K562 (cell line): ENCODE measurements at regions not wholly inside any gene's neighbourhood (a gene's known extent, or its start where the extent isn't known, plus 50 kb on each side); places are given as distances from the start of the nearest gene placed in this dataset.

ENCODE experiments used
- ATAC-seq: fragments of 200-7000 bp; cut with Tn5 transposase; 3 replicates; pipeline ENCODE4 v1.9.1; 2020; ENCODE audit warnings: moderate library complexity
- BruUV-seq: library from RNA; stranded (reverse); fragments of 400-500 nt; replicated peaks from 2 replicates; lab custom pipeline; 2021; lab: Mats Ljungman, UMichigan
- CTCF ChIA-PET: fragments of 300-600 bp; formaldehyde crosslinking; extraction: SDS; loops from one replicate; lab custom pipeline; 2021; ENCODE audit warnings: low intra/inter-chr PET ratio; lab: Yijun Ruan, JAX
- POLR2A ChIA-PET: fragments of 300-600, 350-650 bp; sonication (Branson Sonifier 250); formaldehyde crosslinking; extraction: SDS; loops from one replicate; lab custom pipeline; 2021; ENCODE audit warnings: antibody characterized with exemption, inconsistent platforms; lab: Yijun Ruan, JAX
- DNase-seq, 4 experiments: peaks; one replicate each; pipeline versions ENCODE4 v3.0.0 to v3.0.0-alpha.2; 2011 to 2018; ENCODE audit warnings: low spot score in 3 of 4, mixed read lengths in 3 of 4; ENCODE audit errors: extremely low read depth in 1 of 4
- FAIRE-seq: peaks from 2 replicates; lab custom pipeline; 2011; peaks lifted over from hg19 to GRCh38; lab: Jason Lieb, UNC
- H2AFZ ChIP-seq: 2 replicates; pipeline ENCODE4 v1.6.0; 2011; ENCODE audit warnings: low read depth, low read length, control low read depth, inconsistent platforms
- H3K27ac ChIP-seq: fragments of 200-600 bp; 3 replicates; pipeline ENCODE4 v1.8.0; 2011; ENCODE audit warnings: low read depth, mild to moderate bottlenecking, control low read depth, inconsistent platforms, low read length, moderate library complexity, mixed read lengths; ENCODE audit errors: extremely low read depth
- H3K27me3 ChIP-seq, 2 experiments: fragments of 300-600 bp in 1 of 2; 2 replicates in 1 of 2; 3 replicates in 1 of 2; pipeline versions ENCODE4 v1.6.0 to v1.8.0; 2011; ENCODE audit warnings: inconsistent platforms in 2 of 2, low read length in 2 of 2, mild to moderate bottlenecking in 1 of 2, mixed read lengths in 1 of 2, moderate library complexity in 1 of 2; ENCODE audit not compliant: control insufficient read depth in 2 of 2, insufficient read depth in 2 of 2
- H3K36me3 ChIP-seq: fragments of 300-600 bp; 3 replicates; pipeline ENCODE4 v1.8.0; 2011; ENCODE audit warnings: mild to moderate bottlenecking, low read length, inconsistent platforms; ENCODE audit not compliant: control insufficient read depth, insufficient read depth
- H3K4me1 ChIP-seq, 2 experiments: fragments of 200-600 bp in 1 of 2; replicated peaks in 1 of 2; 2 replicates in 1 of 2; 3 replicates in 1 of 2; pipeline versions ENCODE4 v1.5.1 to v1.8.0; 2011; ENCODE audit warnings: inconsistent platforms in 2 of 2, low read length in 2 of 2, mild to moderate bottlenecking in 1 of 2, mixed read lengths in 1 of 2, moderate library complexity in 1 of 2; ENCODE audit not compliant: control insufficient read depth in 2 of 2, insufficient read depth in 2 of 2
- H3K4me2 ChIP-seq: 2 replicates; pipeline ENCODE4 v1.6.1; 2011; ENCODE audit warnings: low read length, control low read depth, inconsistent platforms, mixed read lengths; ENCODE audit not compliant: insufficient read depth
- H3K4me3 ChIP-seq: fragments of 200-600 bp; sonication (generic), shearing (Covaris generic); 2 replicates; pipeline ENCODE4 v1.5.1; 2016; ENCODE audit warnings: control low read depth, inconsistent platforms
- H3K79me2 ChIP-seq: fragments of 200-600 bp; 3 replicates; pipeline ENCODE4 v1.8.0; 2011; ENCODE audit warnings: low read length, inconsistent platforms; ENCODE audit not compliant: control insufficient read depth, insufficient read depth
- H3K9ac ChIP-seq, 2 experiments: 2 replicates each; pipeline versions ENCODE4 v1.6.0 to v1.6.1; 2011; ENCODE audit warnings: low read depth in 2 of 2, low read length in 2 of 2, control low read depth in 1 of 2, inconsistent platforms in 1 of 2, mild to moderate bottlenecking in 1 of 2, mixed read lengths in 1 of 2; ENCODE audit not compliant: insufficient read depth in 1 of 2
- H3K9me1 ChIP-seq: one replicate; pipeline ENCODE4 v1.6.0; 2011; ENCODE audit warnings: inconsistent platforms, mild to moderate bottlenecking, low read length, moderate library complexity; ENCODE audit not compliant: control insufficient read depth, insufficient read depth
- H3K9me3 ChIP-seq: replicated peaks from 2 replicates; pipeline ENCODE4 v1.5.1; 2011; ENCODE audit warnings: low read depth, low read length, inconsistent platforms; ENCODE audit not compliant: control insufficient read depth, insufficient read depth
- H4K20me1 ChIP-seq: replicated peaks from 2 replicates; pipeline ENCODE4 v1.6.1; 2011; ENCODE audit warnings: low read length, inconsistent platforms, mixed read lengths; ENCODE audit not compliant: control insufficient read depth, insufficient read depth
- FOXA3 ChIP-seq, 2 experiments: fragments of 450-650 bp in 1 of 2; sonication (generic) in 1 of 2; formaldehyde crosslinking; IDR thresholded peaks in 1 of 2; conservative IDR thresholded peaks in 1 of 2; 2 replicates each; pipeline versions ENCODE4 v1.4.0 to v1.8.0; 2020 to 2022; ENCODE audit warnings: mild to moderate bottlenecking in 2 of 2, missing genetic modification reagents in 1 of 2
- MCM3 ChIP-seq: fragments of 450-650 bp; IDR thresholded peaks from 2 replicates; pipeline ENCODE4 v1.6.1; 2016
- NR2F6 ChIP-seq: fragments of 450-650 bp; formaldehyde crosslinking; IDR thresholded peaks from 2 replicates; pipeline ENCODE4 v1.4.0; 2020; ENCODE audit warnings: mild to moderate bottlenecking
- RREB1 ChIP-seq: fragments of 250-450 bp; sonication (Bioruptor Pico); IDR thresholded peaks from 2 replicates; pipeline ENCODE4 v1.4.0; 2020
- TAF1 ChIP-seq: IDR thresholded peaks from 2 replicates; pipeline ENCODE4 v1.6.1; 2011; ENCODE audit warnings: mild to moderate bottlenecking, low read length, moderate library complexity; ENCODE audit not compliant: insufficient read depth, control insufficient read depth, severe bottlenecking; ENCODE audit errors: extremely low read depth
- ZBTB7A ChIP-seq: IDR thresholded peaks from 2 replicates; pipeline ENCODE4 v1.6.1; 2011; ENCODE audit warnings: low read depth, mild to moderate bottlenecking, low read length, moderate library complexity, borderline replicate concordance; ENCODE audit not compliant: control insufficient read depth
- ZBTB9 ChIP-seq: fragments of 450-650 bp; formaldehyde crosslinking; IDR thresholded peaks from 2 replicates; pipeline ENCODE4 v1.4.0; 2020; ENCODE audit warnings: mild to moderate bottlenecking, moderate library complexity
- ZC3H8 ChIP-seq: fragments of 450-650 bp; IDR thresholded peaks from 2 replicates; pipeline ENCODE4 v1.6.1; 2017
- ZNF644 ChIP-seq: fragments of 200-800 bp; sonication (Bioruptor generic); IDR thresholded peaks from 2 replicates; pipeline ENCODE4 v1.6.1; 2016; ENCODE audit warnings: low read depth, missing genetic modification characterization, missing compliant biosample characterization
- WGBS: fragments of 100-300 bp; shearing (Covaris generic); methylation state at CpG from one replicate; pipeline ENCODE4 v1.1.6; 2016; ENCODE audit warnings: low coverage, mixed read lengths; ENCODE audit not compliant: insufficient coverage; ENCODE audit errors: missing lambda C conversion rate; 5-methylcytosine and 5-hydroxymethylcytosine counted together
- in situ Hi-C: fragments of 300-500 bp; cut with MboI; formaldehyde crosslinking; loops from 4 replicates; pipeline ENCODE4 v1.15.0; 2018; ENCODE audit warnings: inconsistent platforms, mixed read lengths
- intact Hi-C: fragments of 100-400 bp; cut with micrococcal nuclease; formaldehyde crosslinking; loops from 2 replicates; pipeline ENCODE4 v1.14.2; 2022

GRCh38 chr13:76106763-76107162, 470.6 kb downstream of the LMO7 start (continued):
- TF ChIP-seq RREB1 (CRISPR knock-in tag) (no peak), ZC3H8 (no peak), ZBTB9 (CRISPR knock-in tag) (no peak)

DNA sequence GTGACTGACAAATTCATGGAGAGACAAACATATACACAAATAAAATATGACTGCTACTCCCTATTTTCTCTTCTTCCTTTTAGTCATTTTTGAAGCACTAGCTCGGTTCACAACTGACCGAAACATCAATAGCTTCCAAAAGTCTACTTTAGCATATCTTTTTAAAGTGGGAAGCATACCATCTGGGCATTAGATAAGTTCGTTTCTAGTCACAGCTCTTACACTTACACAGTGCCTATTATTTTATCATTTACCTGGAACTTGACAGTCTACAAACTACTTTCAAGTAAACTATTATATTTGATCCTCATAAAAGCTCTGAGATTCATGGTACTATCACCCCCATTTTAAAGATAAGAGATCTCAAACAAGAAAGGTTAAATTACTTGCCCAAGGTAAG, 458.5 kb downstream of the LMO7 start:
- Histone ChIP-seq H3K4me1 (no peaks in the 10 kb centered on the region), H3K27ac (no peak overlapping the region), H4K20me1 (no peaks in the 10 kb centered on the region), H3K36me3 (no peaks in the 10 kb centered on the region), H3K9me1 (no peaks in the 10 kb centered on the region), H3K27me3 (no peaks in the 10 kb centered on the region), H3K4me3 (no peak overlapping the region), H3K79me2 (no peaks in the 10 kb centered on the region), H3K9me3 (no peaks in the 10 kb centered on the region), H2AFZ (no peak overlapping the region), H3K4me2 (no peak overlapping the region), H3K9ac (no peak overlapping the region)
- no peak for ATAC-seq
- ChIA-PET POLR2A (interaction anchor here (0.6 kb wide), 1 partner anchor 682 kb away, joined by 4 read pairs; no protein-coding TSS in a partner anchor), CTCF (no interaction called here)
- 3% methylated on average over 3 of the region's 3 CpGs for WGBS
- FAIRE-seq = no peak
- DNase-seq = no peak
- intact Hi-C loops = no loop called here
- no TSS peak for BruUV-seq
- TF ChIP-seq ZNF644 (tag) = no peak
- TF ChIP-seq TAF1 = no peak
- TF ChIP-seq ZBTB7A = no peak
- TF ChIP-seq MCM3 = no peak
- no peak for TF ChIP-seq FOXA3 (CRISPR knock-in tag; conservative IDR thresholded peaks at IDR 0.05 in 1 of 2, IDR thresholded peaks at IDR 0.05 in 1 of 2)
- TF ChIP-seq NR2F6 = no peak
- in situ Hi-C loops = no loop called here
